ENCODE measurements at regions not wholly inside any gene's neighbourhood (a gene's known extent, or its start where the extent isn't known, plus 50 kb on each side); places are given as distances from the start of the nearest gene placed in this dataset.
"Not testable (repeated sequence)": the region's sequence is repeated elsewhere in the genome, so short reads cannot be mapped to it uniquely, and the experiment has no call there.

DNA sequence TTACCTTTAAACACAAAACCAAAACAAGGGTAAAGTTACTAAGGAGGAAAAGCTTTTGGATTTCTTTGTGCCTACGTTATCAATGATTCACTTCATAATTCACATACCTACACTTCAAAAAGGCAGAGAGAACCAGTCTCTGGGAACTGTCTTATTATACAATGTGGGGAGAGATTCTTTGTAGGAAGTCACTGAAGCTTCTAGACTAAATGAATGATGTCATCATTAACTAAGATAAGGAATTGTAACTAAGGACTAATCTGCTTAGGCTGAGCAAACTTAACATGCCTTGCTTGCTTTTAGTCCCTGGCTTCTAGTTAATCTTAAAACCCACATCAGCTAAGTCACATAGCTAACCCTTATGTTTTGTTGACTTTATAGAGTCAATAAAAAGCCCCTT is 771.2 kb downstream of the NXPH1 start:
- peak; percentile 73 for DNase-seq (ENCODE audit: low read depth, low spot score)

DNA sequence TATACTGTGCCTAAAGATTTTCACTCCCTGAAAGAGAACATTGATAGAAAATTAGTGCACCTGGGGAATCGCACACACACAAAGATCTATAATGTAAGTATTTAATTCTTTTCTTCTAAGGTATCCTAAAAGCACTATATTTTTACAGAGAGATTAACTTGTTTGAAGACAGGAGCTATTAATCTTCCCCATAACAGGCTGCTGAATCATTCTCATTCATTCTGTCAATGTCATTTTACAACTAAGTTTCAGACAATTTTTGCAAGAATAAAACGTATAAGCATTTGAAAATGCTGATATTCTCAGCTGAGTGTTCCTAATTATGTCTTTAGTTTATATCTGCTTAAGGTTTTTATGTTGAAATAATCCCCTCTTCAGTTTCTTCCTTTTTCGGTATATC is 776.7 kb downstream of the NXPH1 start:
- no peak for DNase-seq (ENCODE audit: low read depth, low spot score)

DNA sequence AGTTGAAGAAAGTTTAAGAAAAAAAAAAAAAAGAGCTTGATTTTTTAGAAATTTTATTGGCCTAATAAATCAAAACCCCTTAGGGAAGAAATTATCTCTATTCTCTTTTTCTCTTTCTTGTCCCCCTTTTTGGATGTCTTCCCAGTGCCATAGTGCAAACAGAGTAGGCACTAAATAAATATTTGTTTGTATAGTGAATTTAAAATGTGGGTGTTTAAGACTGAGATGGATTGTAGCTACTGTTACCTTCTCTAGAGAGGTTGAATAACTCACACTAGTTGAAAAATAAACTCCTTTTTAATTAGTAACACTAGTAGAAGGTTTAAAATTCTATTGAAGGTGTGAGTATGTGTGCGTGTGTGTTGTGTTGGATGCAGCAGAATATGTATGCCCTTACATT is 783.8 kb downstream of the NXPH1 start:
- no peak for DNase-seq (ENCODE audit: low read depth, low spot score)

DNA sequence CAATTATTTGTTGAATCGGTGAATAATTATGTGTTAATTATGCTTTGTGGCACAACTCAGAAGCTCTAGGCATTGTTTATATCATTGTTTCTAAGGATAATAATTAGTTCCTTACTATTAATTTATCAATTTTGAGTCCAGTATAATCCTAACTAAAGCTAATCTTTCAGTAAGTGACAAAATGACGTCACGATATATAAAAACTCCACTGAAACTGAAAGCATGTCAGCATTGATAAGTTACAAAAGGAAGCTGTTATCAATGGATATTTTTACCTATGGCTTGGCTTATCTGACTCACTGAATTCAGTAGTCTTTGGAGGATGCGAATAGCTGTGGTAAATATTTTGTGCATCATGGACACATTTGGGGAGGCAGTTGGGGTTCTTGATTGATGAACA is 793.1 kb downstream of the NXPH1 start:
- DNase-seq (ENCODE audit: low read depth, low spot score) = no peak

DNA sequence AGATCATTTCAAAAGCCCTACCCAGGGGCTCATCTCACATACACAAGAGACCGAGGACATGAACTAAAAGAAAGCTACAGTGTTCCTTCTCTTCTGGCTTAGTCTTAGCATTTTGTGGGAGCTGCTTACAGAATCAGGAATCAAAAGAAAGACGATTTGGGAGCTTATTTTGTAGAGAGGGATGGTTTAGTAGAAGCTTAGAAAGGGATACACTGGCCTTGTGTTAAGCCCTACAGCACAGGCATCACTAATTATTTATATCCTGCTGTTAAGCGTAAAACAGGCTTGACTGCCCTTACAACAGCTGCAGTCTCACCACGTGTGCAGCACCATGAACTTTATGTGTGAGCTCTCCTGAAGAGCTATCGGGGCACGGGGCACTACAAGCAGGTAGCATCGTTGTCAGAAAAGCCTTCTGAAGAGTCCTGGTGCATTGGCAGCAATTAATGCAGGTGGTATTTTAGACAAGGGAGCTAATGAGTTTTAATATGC is 798.3 kb downstream of the NXPH1 start:
- peak; percentile 2 for DNase-seq (ENCODE audit: low read depth, low spot score)

DNA sequence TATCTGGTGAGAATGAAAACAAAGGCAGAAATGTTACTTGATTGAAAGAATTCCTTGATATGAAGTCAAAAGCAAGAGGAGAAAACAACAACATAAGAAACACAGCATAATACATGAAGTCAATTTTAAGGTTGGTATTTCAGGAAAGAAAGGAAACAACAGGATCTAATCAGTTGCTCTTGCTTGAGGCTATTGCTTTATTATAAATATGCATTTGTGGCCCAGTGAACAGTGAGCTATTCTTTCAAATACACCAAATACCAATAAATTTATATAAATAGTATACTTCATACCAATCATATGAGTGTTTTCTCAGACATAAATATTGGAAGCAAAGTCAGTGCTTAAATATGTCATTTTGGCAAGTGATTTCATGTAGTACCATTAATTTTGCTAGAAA is 806.6 kb downstream of the NXPH1 start:
- DNase-seq (ENCODE audit: low read depth, low spot score) = no peak

DNA sequence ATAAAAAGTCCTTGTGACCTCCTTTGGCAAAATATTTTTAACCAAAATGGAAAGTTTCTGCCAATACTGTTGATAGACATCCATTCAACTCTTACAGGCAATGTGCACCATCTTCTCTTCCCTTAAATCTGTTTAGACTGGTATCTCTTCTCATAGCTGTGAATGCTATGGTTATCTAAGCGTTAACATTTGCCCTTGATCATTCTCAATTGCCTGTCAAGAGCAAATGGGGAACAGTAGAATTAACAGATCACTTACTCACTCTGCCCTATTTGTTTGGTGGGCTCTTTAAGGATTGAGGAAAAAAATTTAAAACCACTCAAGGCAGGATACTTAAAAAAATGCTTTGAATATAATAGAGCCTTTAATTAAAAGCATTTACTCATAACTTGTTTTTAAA is 808.4 kb downstream of the NXPH1 start:
- no peak for DNase-seq (ENCODE audit: low read depth, low spot score)

DNA sequence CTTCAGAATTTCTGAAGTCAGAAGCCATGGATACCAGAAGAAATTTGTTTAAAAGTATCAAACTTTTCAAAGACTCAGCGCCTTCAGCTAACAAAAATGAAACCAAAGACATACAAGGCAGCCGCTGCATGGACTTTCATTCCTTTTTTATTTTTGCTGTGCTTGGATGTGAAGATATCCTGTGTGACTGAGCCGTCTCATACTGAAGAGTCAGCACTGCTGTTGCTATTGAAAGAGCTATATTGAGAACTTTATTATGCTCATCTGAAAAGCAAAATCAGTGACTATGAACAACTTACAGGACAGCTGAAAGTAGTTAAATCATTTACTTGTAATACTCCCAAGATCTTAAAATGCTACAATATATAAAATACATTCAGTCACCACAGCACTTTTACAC is 809.2 kb downstream of the NXPH1 start:
- DNase-seq (ENCODE audit: low read depth, low spot score) = no peak

DNA sequence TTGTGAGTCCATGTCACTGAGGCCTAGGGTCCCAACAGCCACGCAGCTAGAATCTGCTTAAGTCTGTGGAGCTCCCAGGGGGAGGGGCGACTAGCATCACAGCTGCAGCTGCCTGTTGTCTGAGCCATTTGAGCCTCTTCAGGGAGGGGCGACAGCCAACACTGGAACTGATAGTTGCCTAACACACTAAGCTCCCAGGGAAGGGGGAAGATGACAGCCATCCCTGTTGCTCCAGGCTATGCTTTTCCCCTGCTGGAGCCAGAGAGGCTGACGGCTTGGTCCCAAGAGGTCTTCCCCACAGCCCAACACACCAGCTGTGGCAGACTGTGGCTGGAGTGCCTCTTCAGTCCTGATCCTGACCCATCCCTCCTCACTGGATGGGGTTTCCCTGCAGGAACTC is 817.5 kb downstream of the NXPH1 start:
- DNase-seq (ENCODE audit: low read depth, low spot score) = no peak

DNA sequence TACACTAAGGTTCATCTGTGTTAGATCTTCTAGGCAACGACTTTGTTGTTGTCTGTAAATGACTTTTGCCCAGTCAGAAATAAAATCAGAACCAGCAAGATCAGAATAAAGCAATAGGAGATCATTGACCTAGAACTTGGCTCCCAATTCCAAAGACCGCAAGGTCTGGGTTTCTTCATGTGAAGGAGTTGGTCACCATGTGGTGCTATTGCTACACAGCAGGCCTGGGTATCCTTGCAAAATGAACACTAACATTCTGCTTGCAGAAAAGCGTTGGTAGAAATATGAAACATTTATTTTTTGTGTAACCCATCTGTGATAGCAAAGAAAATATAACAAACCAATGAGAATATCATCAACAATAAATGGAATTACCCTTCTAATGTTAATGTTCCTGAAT is 831.0 kb downstream of the NXPH1 start:
- DNase-seq (ENCODE audit: low read depth, low spot score) = no peak

DNA sequence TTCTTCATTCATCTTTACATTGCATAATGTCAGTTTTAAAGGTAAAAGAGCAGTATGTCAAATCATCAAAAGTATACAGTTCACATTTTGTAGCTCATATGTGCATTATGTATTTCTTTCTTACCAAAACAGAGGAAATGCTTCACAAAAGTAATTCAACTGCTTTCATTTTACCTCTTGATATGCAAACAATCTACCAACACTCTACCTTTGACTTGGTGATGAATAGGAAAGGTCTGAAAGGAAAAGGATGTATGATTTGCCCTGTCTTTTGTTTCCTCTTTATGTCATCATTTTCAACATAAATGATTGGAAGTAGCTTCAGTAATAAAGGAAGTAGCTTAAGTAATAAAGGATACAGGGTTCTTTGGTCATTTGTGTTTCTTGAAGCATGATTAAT is 846.7 kb downstream of the NXPH1 start:
- no peak for DNase-seq (ENCODE audit: low read depth, low spot score)

DNA sequence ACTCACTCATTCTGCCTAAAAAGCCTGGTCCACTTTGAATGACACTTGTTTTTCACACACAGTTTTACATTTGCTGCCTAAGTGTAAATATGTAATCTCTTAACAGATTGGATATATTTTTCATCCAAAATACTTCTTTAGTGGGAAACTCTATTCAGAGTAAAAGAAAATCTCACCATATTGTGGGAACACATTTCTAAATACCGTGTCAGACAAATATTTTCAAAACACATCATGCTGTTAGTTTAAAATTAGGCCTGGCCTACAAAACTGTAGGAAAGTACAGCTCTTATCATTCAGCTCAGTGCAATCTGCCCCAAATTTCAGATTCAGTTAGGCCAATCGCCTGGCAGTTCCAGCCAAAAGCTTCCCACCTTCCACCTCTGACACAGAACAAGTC is 849.8 kb downstream of the NXPH1 start:
- no peak for DNase-seq (ENCODE audit: low read depth, low spot score)

DNA sequence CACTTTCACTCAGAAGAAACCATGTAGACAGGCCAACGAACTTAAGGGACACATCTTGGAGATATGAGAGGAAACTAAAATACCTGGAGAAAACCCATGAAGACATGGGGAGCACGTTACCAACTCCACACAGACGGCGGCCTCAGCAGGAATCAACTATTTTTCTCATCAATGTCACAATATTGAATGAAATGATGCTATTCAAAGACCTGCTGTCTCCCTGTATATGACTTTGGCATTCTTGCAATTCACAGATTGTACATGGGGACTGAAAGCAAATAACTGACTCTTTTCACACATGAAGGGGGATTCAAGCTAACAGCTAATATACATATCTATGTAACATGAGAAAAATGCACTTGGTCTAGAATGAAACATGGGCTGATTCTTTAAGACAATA is 869.0 kb downstream of the NXPH1 start:
- DNase-seq (ENCODE audit: low read depth, low spot score) = no peak

DNA sequence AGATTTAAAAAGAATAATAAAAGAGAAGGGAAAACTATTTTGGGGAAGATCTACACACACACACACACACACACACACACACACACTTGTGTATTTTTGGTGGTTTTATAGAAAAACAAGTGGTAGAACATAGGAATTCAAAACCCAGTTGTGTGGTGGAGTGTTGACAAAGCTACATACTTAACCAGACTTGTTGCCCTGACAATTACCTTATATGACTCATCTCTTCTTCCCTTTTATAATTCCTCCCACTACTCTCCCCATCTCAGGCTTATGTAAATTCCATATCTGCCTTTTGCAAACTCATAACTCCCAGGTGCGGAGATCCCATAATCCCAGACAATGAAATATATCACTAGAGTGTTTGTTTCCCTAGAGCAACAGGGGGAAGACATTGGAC is 873.7 kb downstream of the NXPH1 start:
- DNase-seq (ENCODE audit: low read depth, low spot score) = peak; percentile 65

DNA sequence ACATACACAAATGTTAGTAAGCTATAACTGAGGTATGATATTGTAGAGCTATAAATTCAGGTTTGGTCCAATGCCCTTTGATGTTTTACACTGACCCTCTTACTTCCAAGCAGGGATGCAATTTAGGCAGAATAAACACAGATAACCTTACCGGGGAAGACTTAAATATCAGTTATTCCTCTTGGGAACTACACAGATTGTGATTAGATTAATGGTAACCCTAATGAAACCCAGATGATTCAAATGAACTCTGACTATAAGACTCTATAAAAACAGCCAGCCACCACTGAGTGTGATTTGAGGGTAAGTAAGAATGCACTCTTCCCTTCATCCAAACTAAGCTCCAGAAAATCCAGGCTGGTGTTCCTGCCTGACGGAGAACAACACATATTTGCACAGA is 891.1 kb downstream of the NXPH1 start:
- no peak for DNase-seq (ENCODE audit: low read depth, low spot score)

DNA sequence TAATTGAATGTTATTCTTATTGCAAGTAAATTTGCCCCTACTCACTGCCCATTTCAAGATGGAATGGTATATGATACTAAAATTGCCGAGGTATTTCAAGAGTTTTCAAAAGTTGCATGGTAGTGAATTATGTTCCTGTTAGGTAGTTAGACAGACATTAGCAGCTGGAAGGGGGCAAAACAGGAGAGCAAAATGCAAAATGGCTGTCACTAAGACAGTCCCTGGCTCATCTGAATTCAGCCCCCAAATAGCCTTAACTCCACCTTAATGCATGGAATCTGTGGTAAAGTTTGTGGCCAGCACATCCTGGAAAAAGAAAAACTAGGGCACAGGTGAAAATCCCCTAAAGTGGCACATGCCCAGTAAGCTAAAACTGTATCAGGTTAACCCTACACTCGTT is 894.9 kb downstream of the NXPH1 start:
- no peak for DNase-seq (ENCODE audit: low read depth, low spot score)

DNA sequence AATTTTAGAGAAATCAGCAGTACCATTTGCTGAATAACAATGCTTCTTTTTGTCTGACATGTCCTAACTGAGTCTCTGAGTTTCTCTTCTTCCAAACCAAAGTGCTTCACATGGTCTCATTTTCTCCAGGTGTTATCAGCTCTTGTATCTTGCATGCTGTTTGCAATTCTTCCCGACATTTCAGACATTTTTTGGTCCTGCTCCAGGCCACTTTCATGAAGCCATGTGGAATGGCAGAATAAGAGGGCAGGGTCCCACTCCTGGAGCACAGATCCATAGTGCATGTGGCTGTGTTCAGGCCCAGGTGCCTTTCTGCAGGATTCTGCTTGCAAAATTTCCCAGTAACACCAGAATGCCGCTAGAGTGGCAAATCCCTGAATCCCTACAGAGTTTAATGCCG is 916.2 kb downstream of the NXPH1 start:
- DNase-seq (ENCODE audit: low read depth, low spot score) = no peak

DNA sequence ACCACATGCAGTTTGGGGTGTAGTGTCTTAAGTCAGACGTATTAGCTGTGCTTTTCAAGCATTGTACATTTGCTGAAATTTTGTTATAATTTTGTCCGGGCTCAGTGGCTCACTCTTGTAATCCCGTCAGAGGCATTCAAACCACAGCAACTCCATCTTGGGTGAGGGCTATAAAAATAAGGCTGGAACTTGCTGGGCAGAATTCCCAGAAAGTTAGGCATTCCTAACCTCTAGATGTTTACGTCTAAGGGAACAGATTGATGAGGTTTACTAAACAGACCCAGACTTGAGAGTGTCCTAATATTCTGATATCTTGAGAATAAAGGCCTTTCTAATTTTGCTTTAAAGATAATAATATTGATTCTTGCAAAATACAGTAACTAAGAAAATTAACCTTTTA is 957.8 kb downstream of the NXPH1 start:
- DNase-seq (ENCODE audit: low read depth, low spot score) = peak; percentile 63

DNA sequence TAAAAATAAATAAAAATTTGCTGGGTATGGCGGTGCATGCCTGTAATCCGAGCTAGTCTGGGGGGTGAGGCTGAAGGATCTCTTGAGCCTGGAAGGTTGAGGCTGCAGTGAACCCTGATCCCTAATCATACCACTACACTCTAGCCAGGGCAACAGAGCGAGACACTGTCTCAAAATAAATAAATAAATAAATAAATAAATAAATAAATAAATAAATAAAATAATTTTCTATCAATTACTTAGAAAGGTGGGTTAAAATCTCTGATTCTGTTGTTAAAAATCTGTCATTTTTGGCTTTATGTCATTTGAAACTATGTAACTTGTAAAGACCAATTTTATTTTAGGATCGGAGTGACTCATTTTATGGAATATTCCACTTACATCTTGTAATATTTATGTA is 958.6 kb downstream of the NXPH1 start:
- no peak for DNase-seq (ENCODE audit: low read depth, low spot score)

DNA sequence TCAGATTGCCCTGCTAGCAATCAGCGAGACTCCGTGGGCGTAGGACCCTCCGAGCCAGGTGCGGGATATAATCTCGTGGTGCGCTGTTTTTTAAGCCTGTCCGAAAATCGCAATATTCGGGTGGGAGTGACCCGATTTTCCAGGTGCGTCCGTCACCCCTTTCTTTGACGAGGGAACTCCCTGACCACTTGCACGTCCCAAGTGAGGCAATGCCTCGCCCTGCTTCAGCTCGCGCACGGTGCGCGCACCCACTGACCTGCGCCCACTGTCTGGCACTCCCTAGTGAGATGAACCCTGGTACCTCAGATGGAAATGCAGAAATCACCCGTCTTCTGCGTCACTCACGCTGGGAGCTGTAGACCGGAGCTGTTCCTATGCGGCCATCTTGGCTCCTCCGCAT is 971.0 kb downstream of the NXPH1 start:
- DNase-seq (ENCODE audit: low read depth, low spot score) = not testable (repeated sequence)

DNA sequence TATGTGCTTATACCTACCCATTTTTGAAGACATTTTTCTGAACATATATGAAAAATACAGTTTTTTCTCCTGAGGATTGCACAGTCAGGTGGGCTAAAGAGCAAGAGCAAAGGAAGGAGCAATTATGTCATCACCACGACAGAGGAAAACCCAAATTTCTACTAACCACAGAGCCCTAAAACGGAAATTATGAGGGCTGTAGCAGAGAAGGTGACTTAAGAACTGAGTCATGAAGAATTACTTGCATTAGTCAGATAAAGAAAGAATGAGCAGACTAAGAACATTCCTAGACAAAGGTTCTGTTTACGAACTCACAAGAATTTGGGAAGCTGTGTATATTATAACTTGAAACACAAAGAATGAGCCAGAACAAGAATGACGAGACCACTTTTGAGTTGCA is 974.4 kb downstream of the NXPH1 start:
- peak; percentile 78 for DNase-seq (ENCODE audit: low read depth, low spot score)

DNA sequence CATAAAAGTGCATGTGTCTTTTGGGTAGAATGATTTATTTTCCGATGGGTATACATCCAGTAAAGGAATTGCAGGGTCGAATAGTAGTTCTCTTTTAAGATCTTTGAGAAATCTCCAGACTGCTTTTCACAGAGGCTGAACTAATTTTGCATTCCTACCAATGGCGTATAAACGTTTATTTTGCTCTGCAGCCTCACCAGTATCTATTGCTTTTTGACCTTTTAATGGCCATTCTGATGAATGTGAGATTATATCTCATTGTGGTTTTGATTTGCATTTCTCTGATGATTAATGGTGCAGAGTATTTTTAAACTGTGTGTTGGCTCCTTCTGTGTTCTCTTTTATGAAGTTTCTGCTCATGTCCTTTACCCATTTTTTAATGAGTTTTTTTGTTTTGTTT is 1020.1 kb downstream of the NXPH1 start:
- DNase-seq (ENCODE audit: low read depth, low spot score) = peak; percentile 21

DNA sequence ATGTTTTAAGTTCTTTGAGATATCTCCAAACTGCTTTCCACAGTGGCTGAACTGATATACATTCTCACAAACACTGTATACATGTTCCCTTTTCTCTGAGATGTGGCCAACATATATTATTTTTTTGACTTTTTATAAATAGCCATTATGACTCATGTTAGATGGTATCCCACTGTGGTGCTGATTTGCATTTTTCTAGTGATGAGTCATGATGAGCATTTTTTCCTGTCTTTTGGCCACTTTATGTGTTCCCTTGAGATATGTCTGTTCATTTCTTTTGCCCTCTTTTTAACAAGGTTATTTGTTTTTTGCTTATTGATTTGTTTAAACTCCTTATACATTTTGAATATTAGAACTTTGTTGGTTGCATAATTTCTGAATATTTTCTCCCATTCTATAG is 1055.1 kb downstream of the NXPH1 start:
- peak; percentile 81 for DNase-seq (ENCODE audit: low read depth, low spot score)

DNA sequence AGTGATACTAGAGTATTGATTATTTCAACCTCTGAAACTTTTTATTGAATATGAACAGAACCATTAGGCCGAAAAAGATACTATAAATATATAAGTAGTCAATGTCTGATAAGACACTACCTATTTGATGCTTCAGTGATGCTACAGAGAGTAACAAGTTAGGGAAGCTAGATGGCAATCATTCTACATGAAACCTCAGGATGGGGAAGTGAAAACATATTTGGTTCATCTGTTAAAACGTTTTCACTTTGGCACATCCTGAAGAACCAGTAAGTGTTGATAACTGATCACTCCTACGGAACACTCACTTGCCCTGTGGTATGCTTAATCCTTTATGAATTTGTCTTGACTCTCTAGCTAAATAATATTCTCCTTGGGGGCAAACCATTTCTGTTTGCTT is 1064.9 kb downstream of the NXPH1 start:
- no peak for DNase-seq (ENCODE audit: low read depth, low spot score)

DNA sequence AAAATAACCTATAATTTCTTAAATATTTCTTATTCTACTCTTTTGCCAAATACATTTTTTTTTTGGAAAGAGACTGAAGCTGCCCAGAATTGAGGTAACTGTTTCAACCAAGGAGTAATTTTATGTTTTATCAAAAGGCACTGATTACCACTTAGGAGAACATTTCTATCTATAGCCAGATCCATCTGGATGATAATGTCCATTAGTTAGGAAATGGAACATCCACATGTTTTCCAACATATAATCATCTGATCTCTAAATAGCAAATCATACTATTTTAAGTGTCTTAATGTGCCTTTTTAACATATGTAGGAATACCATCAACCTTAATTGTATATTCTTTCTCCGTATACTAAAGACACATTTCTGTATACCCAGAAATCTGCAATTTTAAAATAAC is 1068.9 kb downstream of the NXPH1 start:
- DNase-seq (ENCODE audit: low read depth, low spot score) = no peak
